ENCODE measurements at regions not wholly inside any gene's neighbourhood (a gene's known extent, or its start where the extent isn't known, plus 50 kb on each side); places are given as distances from the start of the nearest gene placed in this dataset.

- no peak for DNase-seq (ENCODE audit: low read depth)
These were observed 238.2 kb downstream of the EFNB2 start for GRCh38 chr13:106297283-106297682.

- no peak for DNase-seq (ENCODE audit: low read depth)
These were observed 238.7 kb downstream of the EFNB2 start for GRCh38 chr13:106296723-106297122.

- DNase-seq (ENCODE audit: low read depth) = no peak
These were observed 239.5 kb downstream of the EFNB2 start for GRCh38 chr13:106295971-106296370.

- DNase-seq (ENCODE audit: low read depth) = no peak
These were observed 244.5 kb downstream of the EFNB2 start for GRCh38 chr13:106291006-106291405.

GRCh38 chr13:106287351-106287750, 248.1 kb downstream of the EFNB2 start:
- no peak for DNase-seq (ENCODE audit: low read depth)

GRCh38 chr13:106286811-106287210, 248.7 kb downstream of the EFNB2 start:
- no peak for DNase-seq (ENCODE audit: low read depth)

- DNase-seq (ENCODE audit: low read depth) = no peak
These were observed 251.1 kb downstream of the EFNB2 start for GRCh38 chr13:106284358-106284757.

GRCh38 chr13:106281426-106281825, 254.0 kb downstream of the EFNB2 start:
- DNase-seq (ENCODE audit: low read depth) = no peak

GRCh38 chr13:106277484-106278154, 257.8 kb downstream of the EFNB2 start:
- DNase-seq (ENCODE audit: low read depth) = no peak

- DNase-seq (ENCODE audit: low read depth) = no peak
These were observed 258.6 kb downstream of the EFNB2 start for GRCh38 chr13:106276876-106277275.

- no peak for DNase-seq (ENCODE audit: low read depth)
These were observed 259.9 kb downstream of the EFNB2 start for GRCh38 chr13:106275446-106276032.

- DNase-seq (ENCODE audit: low read depth) = no peak
These were observed 260.8 kb downstream of the EFNB2 start for GRCh38 chr13:106274551-106275203.

- DNase-seq (ENCODE audit: low read depth) = no peak
These were observed 271.7 kb downstream of the EFNB2 start for GRCh38 chr13:106263801-106264200.

GRCh38 chr13:106262886-106263285, 272.6 kb downstream of the EFNB2 start:
- no peak for DNase-seq (ENCODE audit: low read depth)

- no peak for DNase-seq (ENCODE audit: low read depth)
These were observed 274.0 kb downstream of the EFNB2 start for GRCh38 chr13:106261450-106261849.

GRCh38 chr13:106260352-106260751, 275.1 kb downstream of the EFNB2 start:
- no peak for DNase-seq (ENCODE audit: low read depth)

GRCh38 chr13:106259928-106260327, 275.5 kb downstream of the EFNB2 start:
- DNase-seq (ENCODE audit: low read depth) = no peak

GRCh38 chr13:106246666-106247188, 288.7 kb downstream of the EFNB2 start:
- DNase-seq (ENCODE audit: low read depth) = no peak

- no peak for DNase-seq (ENCODE audit: low read depth)
These were observed 289.2 kb downstream of the EFNB2 start for GRCh38 chr13:106246242-106246641.

GRCh38 chr13:106243011-106243565, 292.4 kb downstream of the EFNB2 start:
- no peak for DNase-seq (ENCODE audit: low read depth)

GRCh38 chr13:106241974-106242953, 293.2 kb downstream of the EFNB2 start:
- DNase-seq (ENCODE audit: low read depth) = no peak

GRCh38 chr13:106238690-106239089, 296.8 kb downstream of the EFNB2 start:
- DNase-seq (ENCODE audit: low read depth) = no peak
